Panc1 (cell line): ENCODE measurements at regions not wholly inside any gene's neighbourhood (a gene's known extent, or its start where the extent isn't known, plus 50 kb on each side); places are given as distances from the start of the nearest gene placed in this dataset.

Experiments
- CTCF ChIP-seq: fragments of 450-650 bp; IDR thresholded peaks from 2 replicates; pipeline ENCODE4 v1.5.1; 2017; ENCODE audit warnings: mild to moderate bottlenecking
- POLR2AphosphoS5 ChIP-seq: IDR thresholded peaks from 2 replicates; pipeline ENCODE4 v1.6.1; 2012; ENCODE audit warnings: mild to moderate bottlenecking, low read depth, low read length, moderate library complexity
- SIN3A ChIP-seq: IDR thresholded peaks from 2 replicates; pipeline ENCODE4 v1.6.1; 2012; ENCODE audit warnings: low read depth, mild to moderate bottlenecking, low read length, moderate library complexity, borderline replicate concordance; ENCODE audit not compliant: insufficient read depth

GRCh38 chr4:125200556-125200955, 114.2 kb upstream of the FAT4 start:
- TF ChIP-seq CTCF (no peak), SIN3A (no peak), POLR2AphosphoS5 (no peak)
